Thyroid gland (tissue), 4 donors: ENCODE measurements at regions not wholly inside any gene's neighbourhood (a gene's known extent, or its start where the extent isn't known, plus 50 kb on each side); places are given as distances from the start of the nearest gene placed in this dataset.

Experiments used
- DNase-seq, 2 donors: peaks; one replicate each; pipeline ENCODE4 v3.0.0-alpha.2; 2019
- H3K27ac ChIP-seq, 3 donors: fragments of 200-600 bp; sonication (generic); 1 replicate in 2 of 3; 2 replicates in 1 of 3; pipeline ENCODE4 v1.5.1; 2016 to 2019; ENCODE audit warnings: mild to moderate bottlenecking in 1 of 3, moderate library complexity in 1 of 3
- H3K27me3 ChIP-seq: fragments of 200-600 bp; sonication (generic); one replicate; pipeline ENCODE4 v1.5.1; 2019
- H3K36me3 ChIP-seq, 2 donors: fragments of 200-600 bp; sonication (generic); one replicate each; pipeline ENCODE4 v1.5.1; 2016 to 2019
- H3K4me1 ChIP-seq, 2 donors: fragments of 200-600 bp; sonication (generic); one replicate each; pipeline ENCODE4 v1.5.1; 2017 to 2019
- H3K4me3 ChIP-seq, 3 donors: fragments of 200-600 bp; sonication (generic); replicated peaks in 1 of 3; 1 replicate in 2 of 3; 2 replicates in 1 of 3; pipeline ENCODE4 v1.5.1; 2016; ENCODE audit warnings: mild to moderate bottlenecking in 1 of 3
- H3K9me3 ChIP-seq: fragments of 200-600 bp; sonication (generic); one replicate; pipeline ENCODE4 v1.5.1; 2017
- CTCF ChIP-seq, 6 experiments: fragments of 200-600 bp in 3 of 6; fragments of 450-650 bp in 3 of 6; sonication (generic) in 3 of 6; IDR thresholded peaks; one replicate each; pipeline ENCODE4 v1.5.1; 2016 to 2019; ENCODE audit warnings: antibody characterized with exemption in 6 of 6, mild to moderate bottlenecking in 2 of 6, inconsistent platforms in 1 of 6, moderate library complexity in 1 of 6
- POLR2A ChIP-seq, 2 donors: fragments of 450-650 bp; IDR thresholded peaks; one replicate each; pipeline ENCODE4 v1.6.1; 2017; ENCODE audit warnings: antibody characterized with exemption in 2 of 2, mild to moderate bottlenecking in 2 of 2, moderate library complexity in 1 of 2
- WGBS, 2 donors: methylation state at CpG; one replicate each; pipeline ENCODE4 v1.1.5; 2017; 5-methylcytosine and 5-hydroxymethylcytosine counted together
- intact Hi-C: fragments of 100-400 bp; cut with DNase I; formaldehyde crosslinking; loops from one replicate; pipeline ENCODE4 v1.15.1; 2023

- WGBS, 2 donors: 80 to 89% methylated on average over 5 of the region's 5 CpGs
- TF ChIP-seq CTCF (IDR thresholded peaks at IDR 0.05) (no peak), POLR2A (IDR thresholded peaks at IDR 0.05) (no peak)
- intact Hi-C loops: no loop called here
These were observed 573.9 kb upstream of the KIRREL3 start for GRCh38 chr11:127574478-127574877.

GRCh38 chr11:127568891-127569290 is 568.3 kb upstream of the KIRREL3 start:
- 71 to 82% methylated on average over 3 of the region's 3 CpGs for WGBS, 2 donors
- no peaks in the 10 kb centered on the region for H3K4me1 ChIP-seq
- H3K9me3 ChIP-seq: no peaks in the 10 kb centered on the region
- H3K4me3 ChIP-seq: no peak overlapping the region
- no peak for DNase-seq
- TF ChIP-seq POLR2A (IDR thresholded peaks at IDR 0.05) (no peak), CTCF (IDR thresholded peaks at IDR 0.05) (no peak)
- H3K27ac ChIP-seq: no peak overlapping the region
- H3K27me3 ChIP-seq: no peaks in the 10 kb centered on the region
- intact Hi-C loops: no loop called here
- no peaks in the 10 kb centered on the region for H3K36me3 ChIP-seq

More at GRCh38 chr11:127574478-127574877, 573.9 kb upstream of the KIRREL3 start:
- no peak overlapping the region for H3K4me3 ChIP-seq
- no peak overlapping the region for H3K27ac ChIP-seq
- H3K4me1 ChIP-seq: peaks cover 0 to 6% of the 10 kb centered on the region in 2 donors
- H3K9me3 ChIP-seq: no peaks in the 10 kb centered on the region
- H3K36me3 ChIP-seq: no peaks in the 10 kb centered on the region
- no peaks in the 10 kb centered on the region for H3K27me3 ChIP-seq
- no peak for DNase-seq

GRCh38 chr11:127567237-127567932 is 566.8 kb upstream of the KIRREL3 start:
- intact Hi-C loops: no loop called here
- H3K36me3 ChIP-seq: no peaks in the 10 kb centered on the region
- 57 to 70% methylated on average over 2 of the region's 2 CpGs for WGBS, 2 donors
- DNase-seq: no peak
- no peak overlapping the region for H3K4me3 ChIP-seq
- no peaks in the 10 kb centered on the region for H3K27me3 ChIP-seq
- H3K27ac ChIP-seq: no peak overlapping the region
- H3K9me3 ChIP-seq: no peaks in the 10 kb centered on the region
- H3K4me1 ChIP-seq: no peaks in the 10 kb centered on the region
- TF ChIP-seq CTCF (IDR thresholded peaks at IDR 0.05) (no peak), POLR2A (IDR thresholded peaks at IDR 0.05) (no peak)

- Histone ChIP-seq H3K27ac (no peak overlapping the region), H3K27me3 (no peaks in the 10 kb centered on the region), H3K4me1 (no peaks in the 10 kb centered on the region), H3K9me3 (no peaks in the 10 kb centered on the region), H3K4me3 (no peak overlapping the region), H3K36me3 (no peaks in the 10 kb centered on the region)
- no peak for TF ChIP-seq CTCF (IDR thresholded peaks at IDR 0.05)
- no peak for TF ChIP-seq POLR2A (IDR thresholded peaks at IDR 0.05)
- WGBS, 2 donors: 89 to 93% methylated on average over 4 of the region's 4 CpGs
- intact Hi-C loops: no loop called here
- no peak for DNase-seq
These were observed 564.2 kb upstream of the KIRREL3 start for GRCh38 chr11:127564810-127565209.

GRCh38 chr11:127559978-127560377 is 559.4 kb upstream of the KIRREL3 start:
- WGBS, 2 donors: 70 to 71% methylated on average over 2 of the region's 2 CpGs
- no peak for TF ChIP-seq CTCF (IDR thresholded peaks at IDR 0.05)
- no peak for TF ChIP-seq POLR2A (IDR thresholded peaks at IDR 0.05)
- no peak for DNase-seq
- Histone ChIP-seq H3K36me3 (no peaks in the 10 kb centered on the region), H3K4me1 (no peaks in the 10 kb centered on the region), H3K9me3 (no peaks in the 10 kb centered on the region), H3K27ac (no peak overlapping the region), H3K27me3 (no peaks in the 10 kb centered on the region), H3K4me3 (no peak overlapping the region)
- intact Hi-C loops: no loop called here
